Thymus (tissue), 11 donors: ENCODE measurements at regions not wholly inside any gene's neighbourhood (a gene's known extent, or its start where the extent isn't known, plus 50 kb on each side); places are given as distances from the start of the nearest gene placed in this dataset.

Source experiments
- DNase-seq, 9 donors: peaks; one replicate each; pipeline ENCODE4 v3.0.0-alpha.2; 2013; ENCODE audit warnings: low spot score in 9 of 9, low read depth in 6 of 9, missing footprints in 1 of 9
- H3K27ac ChIP-seq, 2 donors: one replicate each; pipeline ENCODE4 v1.5.1; 2013; ENCODE audit warnings: control low read depth in 1 of 2, low read depth in 1 of 2, low read length in 1 of 2, mild to moderate bottlenecking in 1 of 2, moderate library complexity in 1 of 2
- H3K27me3 ChIP-seq, 2 donors: one replicate each; pipeline ENCODE4 v1.5.1; 2013; ENCODE audit warnings: low read length in 1 of 2; ENCODE audit not compliant: control insufficient read depth in 2 of 2, insufficient read depth in 1 of 2
- H3K36me3 ChIP-seq, 2 donors: one replicate each; pipeline ENCODE4 v1.5.1; 2013; ENCODE audit warnings: low read length in 1 of 2, mild to moderate bottlenecking in 1 of 2, moderate library complexity in 1 of 2; ENCODE audit not compliant: control insufficient read depth in 2 of 2, insufficient read depth in 2 of 2
- H3K4me1 ChIP-seq, 2 donors: one replicate each; pipeline ENCODE4 v1.5.1; 2013; ENCODE audit warnings: low read length in 2 of 2; ENCODE audit not compliant: control insufficient read depth in 2 of 2, insufficient read depth in 2 of 2
- H3K4me3 ChIP-seq, 2 donors: one replicate each; pipeline ENCODE4 v1.5.1; 2013; ENCODE audit warnings: low read length in 2 of 2, control low read depth in 1 of 2, mild to moderate bottlenecking in 1 of 2
- H3K9me3 ChIP-seq, 2 donors: one replicate each; pipeline ENCODE4 v1.5.1; 2013; ENCODE audit warnings: low read length in 1 of 2, mild to moderate bottlenecking in 1 of 2; ENCODE audit not compliant: control insufficient read depth in 2 of 2, insufficient read depth in 1 of 2
- WGBS: extraction: QIAGEN DNeasy Blood & Tissue Kit; methylation state at CpG from one replicate; pipeline ENCODE4 v1.1.7; 2013; 5-methylcytosine and 5-hydroxymethylcytosine counted together
- donor health status: healthy.

GRCh38 chr13:105960326-105960725 is 575.1 kb downstream of the EFNB2 start:
- DNase-seq: no peak
- H3K36me3 ChIP-seq: no peaks in the 10 kb centered on the region
- H3K4me3 ChIP-seq: no peak overlapping the region
- WGBS: 96% methylated on average over 7 of the region's 7 CpGs
- no peaks in the 10 kb centered on the region for H3K27me3 ChIP-seq
- H3K9me3 ChIP-seq: no peaks in the 10 kb centered on the region
- no peaks in the 10 kb centered on the region for H3K4me1 ChIP-seq
- no peak overlapping the region for H3K27ac ChIP-seq

- WGBS: 95% methylated on average over 6 of the region's 6 CpGs
- Histone ChIP-seq H3K9me3 (no peaks in the 10 kb centered on the region), H3K27ac (no peak overlapping the region), H3K4me1 (no peaks in the 10 kb centered on the region), H3K36me3 (no peaks in the 10 kb centered on the region), H3K27me3 (no peaks in the 10 kb centered on the region), H3K4me3 (no peak overlapping the region)
- no peak for DNase-seq
Measured at GRCh38 chr13:105959876-105960275, 575.6 kb downstream of the EFNB2 start.

GRCh38 chr13:105957769-105958438 is 577.6 kb downstream of the EFNB2 start:
- Histone ChIP-seq H3K36me3 (no peaks in the 10 kb centered on the region), H3K9me3 (no peaks in the 10 kb centered on the region), H3K4me3 (no peak overlapping the region), H3K27me3 (no peaks in the 10 kb centered on the region), H3K27ac (no peak overlapping the region), H3K4me1 (no peaks in the 10 kb centered on the region)
- DNase-seq: no peak
- 92% methylated on average over 7 of the region's 7 CpGs for whole genome bisulfite sequencing

GRCh38 chr13:105956921-105957320 is 578.5 kb downstream of the EFNB2 start:
- no peak overlapping the region for H3K27ac ChIP-seq
- WGBS: 92% methylated on average over 6 of the region's 6 CpGs

GRCh38 chr13:105952973-105953290 is 582.5 kb downstream of the EFNB2 start:
- H3K4me3 ChIP-seq: no peak overlapping the region
- no peak for DNase-seq
- WGBS: 89% methylated on average over 3 of the region's 3 CpGs
- H3K36me3 ChIP-seq: no peaks in the 10 kb centered on the region
- no peaks in the 10 kb centered on the region for H3K9me3 ChIP-seq
- H3K4me1 ChIP-seq: no peaks in the 10 kb centered on the region
- H3K27me3 ChIP-seq: no peaks in the 10 kb centered on the region
- H3K27ac ChIP-seq: no peak overlapping the region

More at GRCh38 chr13:105956921-105957320, 578.5 kb downstream of the EFNB2 start:
- no peak for DNase-seq
- H3K36me3 ChIP-seq: no peaks in the 10 kb centered on the region
- H3K4me1 ChIP-seq: no peaks in the 10 kb centered on the region
- no peaks in the 10 kb centered on the region for H3K27me3 ChIP-seq
- no peak overlapping the region for H3K4me3 ChIP-seq
- no peaks in the 10 kb centered on the region for H3K9me3 ChIP-seq

- no peak for DNase-seq
- Histone ChIP-seq H3K27me3 (no peaks in the 10 kb centered on the region), H3K4me1 (no peaks in the 10 kb centered on the region), H3K36me3 (no peaks in the 10 kb centered on the region), H3K27ac (no peak overlapping the region), H3K4me3 (no peak overlapping the region), H3K9me3 (no peaks in the 10 kb centered on the region)
- WGBS: 88% methylated on average over 1 of the region's 1 CpG
Measured at GRCh38 chr13:105952233-105952972, 583.1 kb downstream of the EFNB2 start.

- no peak for DNase-seq
- Histone ChIP-seq H3K27ac (no peak overlapping the region), H3K4me3 (no peak overlapping the region), H3K9me3 (no peaks in the 10 kb centered on the region), H3K4me1 (no peaks in the 10 kb centered on the region), H3K27me3 (no peaks in the 10 kb centered on the region), H3K36me3 (no peaks in the 10 kb centered on the region)
- WGBS: 82% methylated on average over 3 of the region's 3 CpGs
Measured at GRCh38 chr13:105948143-105948542, 587.3 kb downstream of the EFNB2 start.

- DNase-seq: no peak
- 96% methylated on average over 1 of the region's 1 CpG for WGBS
Measured at GRCh38 chr13:105940882-105941281, 594.6 kb downstream of the EFNB2 start.

GRCh38 chr13:105937451-105937850 is 598.0 kb downstream of the EFNB2 start:
- Histone ChIP-seq H3K36me3 (no peaks in the 10 kb centered on the region), H3K4me3 (no peak overlapping the region), H3K27me3 (no peaks in the 10 kb centered on the region), H3K27ac (no peak overlapping the region), H3K9me3 (no peaks in the 10 kb centered on the region), H3K4me1 (no peaks in the 10 kb centered on the region)
- 96% methylated on average over 4 of the region's 4 CpGs for WGBS
- no peak for DNase-seq

More at GRCh38 chr13:105940882-105941281, 594.6 kb downstream of the EFNB2 start:
- H3K4me3 ChIP-seq: no peak overlapping the region
- H3K36me3 ChIP-seq: no peaks in the 10 kb centered on the region
- no peaks in the 10 kb centered on the region for H3K27me3 ChIP-seq
- no peak overlapping the region for H3K27ac ChIP-seq
- H3K9me3 ChIP-seq: no peaks in the 10 kb centered on the region
- H3K4me1 ChIP-seq: no peaks in the 10 kb centered on the region
